Choroid plexus epithelial cell (primary cell): ENCODE measurements at regions not wholly inside any gene's neighbourhood (a gene's known extent, or its start where the extent isn't known, plus 50 kb on each side); places are given as distances from the start of the nearest gene placed in this dataset.

ENCODE experiments used
- DNase-seq: peaks from one replicate; pipeline ENCODE4 v3.0.0-alpha.2; 2010; ENCODE audit warnings: low read depth
- H3K4me3 ChIP-seq: 2 replicates; pipeline ENCODE4 v1.5.1; 2011; ENCODE audit warnings: low read depth, mild to moderate bottlenecking, control low read depth, low read length, moderate library complexity
- CTCF ChIP-seq: conservative IDR thresholded peaks from 2 replicates; pipeline ENCODE4 v1.5.1; 2011; ENCODE audit warnings: low read depth, mild to moderate bottlenecking, control low read depth, inconsistent platforms, low read length, moderate library complexity

- TF ChIP-seq CTCF = no peak
- H3K4me3 ChIP-seq = no peak overlapping the region
- no peak for DNase-seq
These were observed 231.0 kb downstream of the RBFOX3 start for GRCh38 chr17:79379700-79380445.

GRCh38 chr17:79377230-79377786 lies 233.5 kb downstream of the RBFOX3 start:
- H3K4me3 ChIP-seq = no peak overlapping the region
- no peak for DNase-seq
- TF ChIP-seq CTCF = no peak

GRCh38 chr17:79374807-79375206 lies 236.0 kb downstream of the RBFOX3 start:
- no peak for DNase-seq
- TF ChIP-seq CTCF = no peak
- no peak overlapping the region for H3K4me3 ChIP-seq

- DNase-seq = no peak
- TF ChIP-seq CTCF = no peak
- no peak overlapping the region for H3K4me3 ChIP-seq
These were observed 236.7 kb downstream of the RBFOX3 start for GRCh38 chr17:79374087-79374689.

- DNase-seq = no peak
- no peak for TF ChIP-seq CTCF
- no peak overlapping the region for H3K4me3 ChIP-seq
These were observed 238.2 kb downstream of the RBFOX3 start for GRCh38 chr17:79372470-79373238.

- no peak for DNase-seq
These were observed 238.9 kb downstream of the RBFOX3 start for GRCh38 chr17:79371984-79372383.

More at GRCh38 chr17:79371984-79372383, 238.9 kb downstream of the RBFOX3 start:
- TF ChIP-seq CTCF = no peak
- no peak overlapping the region for H3K4me3 ChIP-seq
